Mesendoderm (in vitro differentiated cells): ENCODE measurements at regions not wholly inside any gene's neighbourhood (a gene's known extent, or its start where the extent isn't known, plus 50 kb on each side); places are given as distances from the start of the nearest gene placed in this dataset.

ENCODE experiments used
- DNase-seq: peaks from one replicate; pipeline ENCODE4 v3.0.0; 2013
- H2AK5ac ChIP-seq: 2 replicates; pipeline ENCODE4 v1.6.1; 2013; ENCODE audit warnings: low read length, inconsistent platforms
- H2BK120ac ChIP-seq: 2 replicates; pipeline ENCODE4 v1.6.1; 2013; ENCODE audit warnings: low read depth, mild to moderate bottlenecking, low read length, moderate library complexity, mixed read lengths
- H2BK15ac ChIP-seq: replicated peaks from 2 replicates; pipeline ENCODE4 v1.6.1; 2013; ENCODE audit warnings: low read depth, mild to moderate bottlenecking, moderate library complexity
- H2BK5ac ChIP-seq: 2 replicates; pipeline ENCODE4 v1.6.1; 2013; ENCODE audit warnings: low read length, inconsistent platforms
- H3K18ac ChIP-seq: 2 replicates; pipeline ENCODE4 v1.6.1; 2013; ENCODE audit warnings: mild to moderate bottlenecking, low read length, mixed read lengths
- H3K23ac ChIP-seq: one replicate; pipeline ENCODE4 v1.6.1; 2013; ENCODE audit warnings: low read length
- H3K27ac ChIP-seq: 2 replicates; pipeline ENCODE4 v1.5.1; 2013; ENCODE audit warnings: low read depth, mild to moderate bottlenecking, inconsistent platforms, low read length, moderate library complexity
- H3K27me3 ChIP-seq: 2 replicates; pipeline ENCODE4 v1.6.1; 2013; ENCODE audit warnings: low read length, control low read depth, mild to moderate bottlenecking, inconsistent platforms; ENCODE audit not compliant: insufficient read depth, poor library complexity
- H3K36me3 ChIP-seq: 2 replicates; pipeline ENCODE4 v1.6.1; 2013; ENCODE audit warnings: low read length, inconsistent platforms; ENCODE audit not compliant: control insufficient read depth, insufficient read depth
- H3K4ac ChIP-seq: one replicate; pipeline ENCODE4 v1.6.1; 2013; ENCODE audit warnings: low read depth, mild to moderate bottlenecking, low read length, moderate library complexity
- H3K4me1 ChIP-seq: 2 replicates; pipeline ENCODE4 v1.6.1; 2013; ENCODE audit warnings: low read depth, low read length, inconsistent platforms; ENCODE audit not compliant: control insufficient read depth
- H3K4me2 ChIP-seq: 2 replicates; pipeline ENCODE4 v1.6.1; 2013; ENCODE audit warnings: low read length
- H3K4me3 ChIP-seq: 2 replicates; pipeline ENCODE4 v1.5.1; 2013; ENCODE audit warnings: mild to moderate bottlenecking, low read length
- H3K56ac ChIP-seq: one replicate; pipeline ENCODE4 v1.6.1; 2013; ENCODE audit warnings: low read length
- H3K79me1 ChIP-seq: 2 replicates; pipeline ENCODE4 v1.6.1; 2013; ENCODE audit warnings: low read length, inconsistent platforms
- H3K79me2 ChIP-seq: 2 replicates; pipeline ENCODE4 v1.6.1; 2013; ENCODE audit warnings: mild to moderate bottlenecking, low read length; ENCODE audit not compliant: control insufficient read depth, insufficient read depth
- H3K9ac ChIP-seq: 2 replicates; pipeline ENCODE4 v1.6.1; 2013; ENCODE audit warnings: low read length, inconsistent platforms
- H4K5ac ChIP-seq: one replicate; pipeline ENCODE4 v1.6.1; 2013; ENCODE audit warnings: low read length
- H4K8ac ChIP-seq: one replicate; pipeline ENCODE4 v1.6.1; 2013; ENCODE audit warnings: low read depth, mild to moderate bottlenecking, control low read depth, low read length, moderate library complexity
- WGBS: extraction: QIAGEN DNeasy Blood & Tissue Kit; methylation state at CpG from one replicate; pipeline ENCODE4 v1.1.7; 2013; ENCODE audit warnings: low lambda C conversion rate, missing lambda C conversion rate; ENCODE audit not compliant: insufficient coverage; ENCODE audit errors: extremely low coverage; 5-methylcytosine and 5-hydroxymethylcytosine counted together

GRCh38 chr11:134742224-134742612, 330.2 kb upstream of the B3GAT1 start:
- no peak overlapping the region for H2BK120ac ChIP-seq
- H3K56ac ChIP-seq: no peak overlapping the region
- H2BK5ac ChIP-seq: peak overlapping the region; percentile 36
- H2AK5ac ChIP-seq: no peak overlapping the region
- H2BK15ac ChIP-seq: no peak overlapping the region
- H3K9ac ChIP-seq: no peak overlapping the region
- H3K18ac ChIP-seq: no peak overlapping the region
- no CpG with 5 or more reads among the region's 6 CpGs for WGBS
- H3K4ac ChIP-seq: no peak overlapping the region
- no peak overlapping the region for H4K5ac ChIP-seq
- H3K79me2 ChIP-seq: no peaks in the 10 kb centered on the region
- no peak for DNase-seq
- H3K4me2 ChIP-seq: no peak overlapping the region
- peaks cover 4% of the 10 kb centered on the region for H3K4me1 ChIP-seq
- no peaks in the 10 kb centered on the region for H3K27me3 ChIP-seq
- no peaks in the 10 kb centered on the region for H3K79me1 ChIP-seq
- no peak overlapping the region for H3K4me3 ChIP-seq
- H3K27ac ChIP-seq: no peak overlapping the region
- H4K8ac ChIP-seq: no peak overlapping the region
- H3K23ac ChIP-seq: no peak overlapping the region
- H3K36me3 ChIP-seq: no peaks in the 10 kb centered on the region

- no peak overlapping the region for H3K4ac ChIP-seq
- no peak overlapping the region for H3K9ac ChIP-seq
- H3K79me2 ChIP-seq: no peaks in the 10 kb centered on the region
- H3K56ac ChIP-seq: no peak overlapping the region
- H3K23ac ChIP-seq: no peak overlapping the region
- H3K36me3 ChIP-seq: no peaks in the 10 kb centered on the region
- peak; percentile 34 for DNase-seq
- H2BK5ac ChIP-seq: no peak overlapping the region
- no peaks in the 10 kb centered on the region for H3K79me1 ChIP-seq
- no peak overlapping the region for H3K27ac ChIP-seq
- H2BK120ac ChIP-seq: no peak overlapping the region
- H2AK5ac ChIP-seq: no peak overlapping the region
- no peak overlapping the region for H2BK15ac ChIP-seq
- no peak overlapping the region for H4K8ac ChIP-seq
- H4K5ac ChIP-seq: no peak overlapping the region
- H3K4me2 ChIP-seq: no peak overlapping the region
- peaks cover 4% of the 10 kb centered on the region for H3K4me1 ChIP-seq
- H3K18ac ChIP-seq: no peak overlapping the region
- no peaks in the 10 kb centered on the region for H3K27me3 ChIP-seq
- no CpG with 5 or more reads among the region's 10 CpGs for WGBS
- H3K4me3 ChIP-seq: no peak overlapping the region
Measured at GRCh38 chr11:134741453-134742223, 329.6 kb upstream of the B3GAT1 start.

GRCh38 chr11:134740590-134741261, 328.7 kb upstream of the B3GAT1 start:
- Histone ChIP-seq H3K79me2 (no peaks in the 10 kb centered on the region), H3K4me3 (no peak overlapping the region), H3K27ac (no peak overlapping the region), H2AK5ac (no peak overlapping the region), H3K23ac (no peak overlapping the region), H3K4me2 (no peak overlapping the region), H3K79me1 (no peaks in the 10 kb centered on the region), H2BK15ac (no peak overlapping the region), H3K4me1 (peaks cover 4% of the 10 kb centered on the region), H2BK5ac (peak overlapping the region; percentile 50), H3K56ac (peak overlapping the region; percentile 64), H3K9ac (no peak overlapping the region), H3K18ac (no peak overlapping the region), H4K5ac (no peak overlapping the region), H3K27me3 (no peaks in the 10 kb centered on the region), H3K36me3 (no peaks in the 10 kb centered on the region), H4K8ac (no peak overlapping the region), H2BK120ac (no peak overlapping the region), H3K4ac (no peak overlapping the region)
- no CpG with 5 or more reads among the region's 9 CpGs for WGBS
- DNase-seq: no peak

- H3K18ac ChIP-seq: no peak overlapping the region
- no peak overlapping the region for H2AK5ac ChIP-seq
- no peaks in the 10 kb centered on the region for H3K79me1 ChIP-seq
- no peak overlapping the region for H3K4me2 ChIP-seq
- no peak overlapping the region for H3K27ac ChIP-seq
- H2BK15ac ChIP-seq: no peak overlapping the region
- no peak for DNase-seq
- H4K8ac ChIP-seq: no peak overlapping the region
- no peak overlapping the region for H3K9ac ChIP-seq
- no CpG with 5 or more reads among the region's 11 CpGs for WGBS
- H3K4ac ChIP-seq: no peak overlapping the region
- no peak overlapping the region for H2BK5ac ChIP-seq
- H3K23ac ChIP-seq: no peak overlapping the region
- peaks cover 4% of the 10 kb centered on the region for H3K4me1 ChIP-seq
- no peak overlapping the region for H4K5ac ChIP-seq
- H3K56ac ChIP-seq: peak overlapping the region; percentile 10
- H3K4me3 ChIP-seq: no peak overlapping the region
- H2BK120ac ChIP-seq: no peak overlapping the region
- no peaks in the 10 kb centered on the region for H3K27me3 ChIP-seq
- no peaks in the 10 kb centered on the region for H3K36me3 ChIP-seq
- no peaks in the 10 kb centered on the region for H3K79me2 ChIP-seq
Measured at GRCh38 chr11:134739136-134739535, 327.1 kb upstream of the B3GAT1 start.

- Histone ChIP-seq H3K4me2 (no peak overlapping the region), H3K36me3 (no peaks in the 10 kb centered on the region)
- WGBS: no CpG with 5 or more reads among the region's 22 CpGs
Measured at GRCh38 chr11:134738581-134738980, 326.5 kb upstream of the B3GAT1 start.

More at GRCh38 chr11:134738581-134738980, 326.5 kb upstream of the B3GAT1 start:
- H4K5ac ChIP-seq: no peak overlapping the region
- H3K27ac ChIP-seq: no peak overlapping the region
- H2BK120ac ChIP-seq: no peak overlapping the region
- H3K4ac ChIP-seq: no peak overlapping the region
- H2BK5ac ChIP-seq: no peak overlapping the region
- H3K23ac ChIP-seq: no peak overlapping the region
- H3K27me3 ChIP-seq: no peaks in the 10 kb centered on the region
- H3K56ac ChIP-seq: peak overlapping the region; percentile 10
- H2BK15ac ChIP-seq: no peak overlapping the region
- no peak for DNase-seq
- H3K18ac ChIP-seq: no peak overlapping the region
- no peak overlapping the region for H3K9ac ChIP-seq
- no peaks in the 10 kb centered on the region for H3K79me2 ChIP-seq
- H4K8ac ChIP-seq: no peak overlapping the region
- H3K4me3 ChIP-seq: no peak overlapping the region
- H3K4me1 ChIP-seq: peaks cover 4% of the 10 kb centered on the region
- no peaks in the 10 kb centered on the region for H3K79me1 ChIP-seq
- H2AK5ac ChIP-seq: no peak overlapping the region
